Uterus (tissue), 3 donors: ENCODE measurements at regions not wholly inside any gene's neighbourhood (a gene's known extent, or its start where the extent isn't known, plus 50 kb on each side); places are given as distances from the start of the nearest gene placed in this dataset.

Experiments used
- DNase-seq, 2 donors: peaks; one replicate each; pipeline ENCODE4 v3.0.0-alpha.2; 2019 to 2020
- H3K27ac ChIP-seq, 2 donors: fragments of 200-600 bp; sonication (generic); 1 replicate in 1 of 2; 2 replicates in 1 of 2; pipeline ENCODE4 v1.5.1; 2016 to 2018
- H3K27me3 ChIP-seq, 2 donors: fragments of 200-600 bp; sonication (generic); one replicate each; pipeline ENCODE4 v1.5.1; 2018 to 2019; ENCODE audit warnings: control low read depth in 1 of 2
- H3K36me3 ChIP-seq, 2 donors: fragments of 200-600 bp; sonication (generic); one replicate each; pipeline ENCODE4 v1.5.1; 2019; ENCODE audit warnings: control low read depth in 1 of 2
- H3K4me1 ChIP-seq, 2 donors: fragments of 200-600 bp; sonication (generic); one replicate each; pipeline ENCODE4 v1.5.1; 2018 to 2019; ENCODE audit warnings: control low read depth in 1 of 2
- H3K4me3 ChIP-seq, 2 donors: fragments of 200-600 bp; sonication (generic); 1 replicate in 1 of 2; 2 replicates in 1 of 2; pipeline ENCODE4 v1.5.1; 2018 to 2019; ENCODE audit warnings: mild to moderate bottlenecking in 1 of 2
- H3K9me3 ChIP-seq, 2 donors: fragments of 200-600 bp; sonication (generic); one replicate each; pipeline ENCODE4 v1.5.1; 2019; ENCODE audit warnings: control low read depth in 1 of 2
- CTCF ChIP-seq, 4 experiments: fragments of 200-600 bp in 2 of 4; fragments of 450-650 bp in 2 of 4; sonication (generic) in 2 of 4; IDR thresholded peaks; one replicate each; pipeline ENCODE4 v1.5.1; 2016 to 2019; ENCODE audit warnings: antibody characterized with exemption in 4 of 4, mild to moderate bottlenecking in 2 of 4, moderate library complexity in 1 of 4
- POLR2A ChIP-seq, 2 donors: fragments of 450-650 bp; IDR thresholded peaks; one replicate each; pipeline ENCODE4 v1.6.1; 2016; ENCODE audit warnings: antibody characterized with exemption in 2 of 2, mild to moderate bottlenecking in 1 of 2, moderate library complexity in 1 of 2
- intact Hi-C: fragments of 100-400 bp; cut with DNase I; formaldehyde crosslinking; loops from one replicate; pipeline ENCODE4 v1.15.1; 2023; ENCODE audit warnings: low total_unique reads
- donor health status: DM: yes; HTN: yes; CAD: no.

GRCh38 chr12:107411792-107412535, 273.6 kb upstream of the PWP1 start:
- TF ChIP-seq CTCF (IDR thresholded peaks at IDR 0.05) = no peak
- TF ChIP-seq POLR2A (IDR thresholded peaks at IDR 0.05) = no peak
- intact Hi-C loops = no loop called here
- no peaks in the 10 kb centered on the region for H3K4me1 ChIP-seq
- H3K9me3 ChIP-seq = no peaks in the 10 kb centered on the region
- no peak for DNase-seq
- H3K27me3 ChIP-seq = no peaks in the 10 kb centered on the region
- H3K36me3 ChIP-seq = no peaks in the 10 kb centered on the region
- no peak overlapping the region for H3K27ac ChIP-seq
- H3K4me3 ChIP-seq = no peak overlapping the region

- Histone ChIP-seq H3K36me3 (no peaks in the 10 kb centered on the region), H3K27ac (no peak overlapping the region), H3K9me3 (no peaks in the 10 kb centered on the region), H3K4me3 (no peak overlapping the region), H3K27me3 (no peaks in the 10 kb centered on the region), H3K4me1 (no peaks in the 10 kb centered on the region)
- intact Hi-C loops = no loop called here
- TF ChIP-seq CTCF (IDR thresholded peaks at IDR 0.05) = no peak
- TF ChIP-seq POLR2A (IDR thresholded peaks at IDR 0.05) = no peak
- DNase-seq = no peak
Measured at GRCh38 chr12:107415071-107415470, 270.5 kb upstream of the PWP1 start.

- H3K36me3 ChIP-seq = no peaks in the 10 kb centered on the region
- DNase-seq = no peak
- no peaks in the 10 kb centered on the region for H3K4me1 ChIP-seq
- TF ChIP-seq CTCF (IDR thresholded peaks at IDR 0.05) = no peak
- no peak for TF ChIP-seq POLR2A (IDR thresholded peaks at IDR 0.05)
- no peaks in the 10 kb centered on the region for H3K9me3 ChIP-seq
- H3K27ac ChIP-seq = no peak overlapping the region
- intact Hi-C loops = no loop called here
- H3K27me3 ChIP-seq = no peaks in the 10 kb centered on the region
- H3K4me3 ChIP-seq = no peak overlapping the region
Measured at GRCh38 chr12:107415834-107416233, 269.8 kb upstream of the PWP1 start.

GRCh38 chr12:107417004-107417403, 268.6 kb upstream of the PWP1 start:
- no peak for DNase-seq
- TF ChIP-seq POLR2A (IDR thresholded peaks at IDR 0.05) = no peak
- TF ChIP-seq CTCF (IDR thresholded peaks at IDR 0.05) = no peak
- intact Hi-C loops = no loop called here
- Histone ChIP-seq H3K27ac (no peak overlapping the region), H3K9me3 (no peaks in the 10 kb centered on the region), H3K4me1 (no peaks in the 10 kb centered on the region), H3K4me3 (no peak overlapping the region), H3K36me3 (no peaks in the 10 kb centered on the region), H3K27me3 (no peaks in the 10 kb centered on the region)

- intact Hi-C loops = no loop called here
- TF ChIP-seq CTCF (IDR thresholded peaks at IDR 0.05) = no peak
- no peak for TF ChIP-seq POLR2A (IDR thresholded peaks at IDR 0.05)
- no peak overlapping the region for H3K4me3 ChIP-seq
- H3K4me1 ChIP-seq = no peaks in the 10 kb centered on the region
- H3K27me3 ChIP-seq = no peaks in the 10 kb centered on the region
- H3K27ac ChIP-seq = no peak overlapping the region
- no peak for DNase-seq
- H3K9me3 ChIP-seq = no peaks in the 10 kb centered on the region
- no peaks in the 10 kb centered on the region for H3K36me3 ChIP-seq
Measured at GRCh38 chr12:107418981-107419380, 266.6 kb upstream of the PWP1 start.
